ENCODE measurements at regions not wholly inside any gene's neighbourhood (a gene's known extent, or its start where the extent isn't known, plus 50 kb on each side); places are given as distances from the start of the nearest gene placed in this dataset.

- Histone ChIP-seq H3K9me3 (peaks cover 5% of the 10 kb centered on the region), H3K4me1 (no peaks in the 10 kb centered on the region), H3K27me3 (peaks cover 32% of the 10 kb centered on the region), H3K27ac (no peak overlapping the region), H3K36me3 (no peaks in the 10 kb centered on the region), H3K4me3 (no peak overlapping the region)
- 88% methylated on average over 4 of the region's 4 CpGs for WGBS
- TF ChIP-seq CTCF (IDR thresholded peaks at IDR 0.05) (no peak), EP300 (IDR thresholded peaks at IDR 0.05) (no peak), POLR2AphosphoS5 (IDR thresholded peaks at IDR 0.05) (no peak), POLR2A (IDR thresholded peaks at IDR 0.05) (no peak)
- no peak for DNase-seq (ENCODE audit: low spot score in 2 of 2)
Observed at GRCh38 chr2:240206630-240207029, 66.2 kb upstream of the OTOS start.

GRCh38 chr2:240207661-240208060, 67.2 kb upstream of the OTOS start:
- H3K36me3 ChIP-seq, result no peaks in the 10 kb centered on the region
- DNase-seq (ENCODE audit: low spot score in 2 of 2), result peak; percentile 29 to 34
- H3K4me3 ChIP-seq, result no peak overlapping the region
- WGBS, result 97% methylated on average over 2 of the region's 4 CpGs
- no peak overlapping the region for H3K27ac ChIP-seq
- peaks cover 33% of the 10 kb centered on the region for H3K27me3 ChIP-seq
- H3K4me1 ChIP-seq, result no peaks in the 10 kb centered on the region
- H3K9me3 ChIP-seq, result peaks cover 5% of the 10 kb centered on the region
- TF ChIP-seq EP300 (IDR thresholded peaks at IDR 0.05), result no peak
- no peak for TF ChIP-seq CTCF (IDR thresholded peaks at IDR 0.05)
- no peak for TF ChIP-seq POLR2AphosphoS5 (IDR thresholded peaks at IDR 0.05)
- no peak for TF ChIP-seq POLR2A (IDR thresholded peaks at IDR 0.05)

GRCh38 chr2:240208096-240208495, 67.6 kb upstream of the OTOS start:
- Histone ChIP-seq H3K36me3 (no peaks in the 10 kb centered on the region), H3K4me3 (no peak overlapping the region), H3K27me3 (peaks cover 29% of the 10 kb centered on the region), H3K4me1 (no peaks in the 10 kb centered on the region), H3K27ac (no peak overlapping the region), H3K9me3 (peaks cover 5% of the 10 kb centered on the region)
- peak; percentile 13 to 68 for DNase-seq (ENCODE audit: low spot score in 2 of 2)
- WGBS, result 88% methylated on average over 2 of the region's 2 CpGs
- TF ChIP-seq POLR2AphosphoS5 (IDR thresholded peaks at IDR 0.05), result no peak
- TF ChIP-seq POLR2A (IDR thresholded peaks at IDR 0.05), result no peak
- no peak for TF ChIP-seq CTCF (IDR thresholded peaks at IDR 0.05)
- TF ChIP-seq EP300 (IDR thresholded peaks at IDR 0.05), result no peak

GRCh38 chr2:240208631-240209211, 68.3 kb upstream of the OTOS start:
- Histone ChIP-seq H3K27me3 (peaks cover 23% of the 10 kb centered on the region), H3K4me3 (no peak overlapping the region), H3K9me3 (peaks cover 5% of the 10 kb centered on the region), H3K27ac (no peak overlapping the region), H3K4me1 (no peaks in the 10 kb centered on the region), H3K36me3 (no peaks in the 10 kb centered on the region)
- peak; percentile 47 to 48 for DNase-seq (ENCODE audit: low spot score in 2 of 2)
- 79% methylated on average over 10 of the region's 14 CpGs for WGBS
- no peak for TF ChIP-seq POLR2A (IDR thresholded peaks at IDR 0.05)
- TF ChIP-seq EP300 (IDR thresholded peaks at IDR 0.05), result no peak
- no peak for TF ChIP-seq POLR2AphosphoS5 (IDR thresholded peaks at IDR 0.05)
- TF ChIP-seq CTCF (IDR thresholded peaks at IDR 0.05), result no peak

DNA sequence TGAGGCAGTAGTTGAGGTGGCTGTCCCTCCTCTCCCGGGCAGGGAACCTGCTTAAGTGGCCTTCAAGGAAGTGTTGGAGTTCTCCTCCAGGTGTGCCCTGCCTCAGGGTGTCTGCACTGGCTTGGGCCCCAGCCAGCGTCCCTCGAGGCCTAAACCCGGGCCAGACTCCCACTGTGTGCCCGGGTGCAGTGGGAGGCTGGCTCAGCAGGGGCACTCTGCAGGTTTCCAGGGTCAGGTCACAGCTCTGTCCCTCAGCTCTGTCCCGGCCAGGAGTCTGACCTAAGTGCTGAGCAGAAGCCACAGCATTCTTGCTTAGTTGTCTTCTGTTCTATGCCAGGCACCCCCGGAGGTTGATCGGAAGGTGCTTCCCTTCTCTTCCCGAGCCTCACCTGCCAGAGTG, 69.0 kb upstream of the OTOS start:
- Histone ChIP-seq H3K4me1 (no peaks in the 10 kb centered on the region), H3K4me3 (no peak overlapping the region), H3K36me3 (no peaks in the 10 kb centered on the region), H3K27ac (no peak overlapping the region), H3K9me3 (peaks cover 5% of the 10 kb centered on the region), H3K27me3 (peaks cover 16% of the 10 kb centered on the region)
- 59% methylated on average over 5 of the region's 9 CpGs for WGBS
- peak; percentile 42 to 54 for DNase-seq (ENCODE audit: low spot score in 2 of 2)
- TF ChIP-seq POLR2AphosphoS5 (IDR thresholded peaks at IDR 0.05) (no peak), POLR2A (IDR thresholded peaks at IDR 0.05) (no peak)

Data from suprapubic skin (tissue), 4 donors.